Amygdala (tissue), 56 donors: ENCODE measurements at regions not wholly inside any gene's neighbourhood (a gene's known extent, or its start where the extent isn't known, plus 50 kb on each side); places are given as distances from the start of the nearest gene placed in this dataset.
"Not testable (repeated sequence)": the region's sequence is repeated elsewhere in the genome, so short reads cannot be mapped to it uniquely, and the experiment has no call there.

Experiments
- DNase-seq, 56 donors: peaks; one replicate each; lab custom pipeline; 2025; lab: John Stamatoyannopoulos, UW

GRCh38 chr9:31253800-31254762 lies 1130.4 kb upstream of the ACO1 start:
- no peak for DNase-seq

GRCh38 chr9:31255211-31255610 lies 1129.2 kb upstream of the ACO1 start:
- no peak for DNase-seq

GRCh38 chr9:31259824-31260223 lies 1124.6 kb upstream of the ACO1 start:
- DNase-seq: no peak

- no peak for DNase-seq
Measured at GRCh38 chr9:31272456-31273295, 1111.8 kb upstream of the ACO1 start.

GRCh38 chr9:31275419-31275818 lies 1109.0 kb upstream of the ACO1 start:
- DNase-seq: no peak

- DNase-seq: no peak
Measured at GRCh38 chr9:31290731-31291130, 1093.7 kb upstream of the ACO1 start.

- no peak for DNase-seq
Measured at GRCh38 chr9:31302620-31303418, 1081.6 kb upstream of the ACO1 start.

GRCh38 chr9:31304576-31304975 lies 1079.9 kb upstream of the ACO1 start:
- DNase-seq: no peak

GRCh38 chr9:31314241-31314640 lies 1070.2 kb upstream of the ACO1 start:
- DNase-seq: no peak

GRCh38 chr9:31320494-31320893 lies 1063.9 kb upstream of the ACO1 start:
- no peak for DNase-seq

GRCh38 chr9:31321256-31321655 lies 1063.2 kb upstream of the ACO1 start:
- no peak for DNase-seq

GRCh38 chr9:31321686-31322085 lies 1062.8 kb upstream of the ACO1 start:
- DNase-seq: no peak

- DNase-seq: no peak
Measured at GRCh38 chr9:31323726-31324444, 1060.6 kb upstream of the ACO1 start.

- no peak for DNase-seq
Measured at GRCh38 chr9:31325778-31326177, 1058.7 kb upstream of the ACO1 start.

GRCh38 chr9:31326883-31327282 lies 1057.6 kb upstream of the ACO1 start:
- DNase-seq: not testable (repeated sequence)

GRCh38 chr9:31334837-31335528 lies 1049.5 kb upstream of the ACO1 start:
- DNase-seq: no peak

GRCh38 chr9:31335529-31336234 lies 1048.8 kb upstream of the ACO1 start:
- DNase-seq: no peak

- DNase-seq: no peak
Measured at GRCh38 chr9:31336386-31336785, 1048.1 kb upstream of the ACO1 start.

GRCh38 chr9:31336841-31337240 lies 1047.6 kb upstream of the ACO1 start:
- no peak for DNase-seq
